H9 (cell line): ENCODE measurements at regions not wholly inside any gene's neighbourhood (a gene's known extent, or its start where the extent isn't known, plus 50 kb on each side); places are given as distances from the start of the nearest gene placed in this dataset.

Experiments
- DNase-seq: peaks from one replicate; pipeline ENCODE4 v3.0.0-alpha.2; 2017
- H2AFZ ChIP-seq: one replicate; pipeline ENCODE4 v1.6.1; 2013; ENCODE audit warnings: mild to moderate bottlenecking, low read length, control low read depth, moderate library complexity
- H2AK5ac ChIP-seq: 2 replicates; pipeline ENCODE4 v1.6.1; 2013; ENCODE audit warnings: low read length, control low read depth, mixed read lengths; ENCODE audit not compliant: insufficient read length
- H2BK120ac ChIP-seq: one replicate; pipeline ENCODE4 v1.6.1; 2013; ENCODE audit warnings: low read depth, mild to moderate bottlenecking, low read length, control low read depth, inconsistent platforms; ENCODE audit not compliant: poor library complexity, severe bottlenecking
- H2BK12ac ChIP-seq: 2 replicates; pipeline ENCODE4 v1.6.1; 2013; ENCODE audit warnings: low read length, control low read depth, mixed read lengths, low read depth; ENCODE audit not compliant: insufficient read length
- H2BK15ac ChIP-seq: 2 replicates; pipeline ENCODE4 v1.6.1; 2013; ENCODE audit warnings: low read depth, low read length, control low read depth
- H2BK20ac ChIP-seq: one replicate; pipeline ENCODE4 v1.6.1; 2013; ENCODE audit warnings: low read depth, mild to moderate bottlenecking, low read length, control low read depth, inconsistent platforms; ENCODE audit not compliant: poor library complexity, severe bottlenecking
- H2BK5ac ChIP-seq: 2 replicates; pipeline ENCODE4 v1.6.1; 2013; ENCODE audit warnings: low read length, control low read depth, mixed read lengths; ENCODE audit not compliant: insufficient read length
- H3K14ac ChIP-seq: 2 replicates; pipeline ENCODE4 v1.6.1; 2013; ENCODE audit warnings: low read length, control low read depth; ENCODE audit not compliant: insufficient read depth
- H3K18ac ChIP-seq: 2 replicates; pipeline ENCODE4 v1.6.1; 2013; ENCODE audit warnings: low read depth, mild to moderate bottlenecking, mixed read lengths, low read length, control low read depth; ENCODE audit not compliant: insufficient read length
- H3K23ac ChIP-seq: 2 replicates; pipeline ENCODE4 v1.6.1; 2013; ENCODE audit warnings: low read length, control low read depth, mixed read lengths, low read depth; ENCODE audit not compliant: insufficient read length
- H3K23me2 ChIP-seq: 2 replicates; pipeline ENCODE4 v1.6.1; 2013; ENCODE audit warnings: low read depth, mild to moderate bottlenecking, mixed read lengths, low read length, control low read depth; ENCODE audit not compliant: insufficient read length, poor library complexity, severe bottlenecking
- H3K27ac ChIP-seq: 2 replicates; pipeline ENCODE4 v1.5.1; 2013; ENCODE audit warnings: low read length, control low read depth, mixed read lengths, low read depth; ENCODE audit not compliant: insufficient read length
- H3K27me3 ChIP-seq: 2 replicates; pipeline ENCODE4 v1.6.1; 2013; ENCODE audit warnings: low read length, control low read depth, inconsistent platforms; ENCODE audit not compliant: insufficient read depth
- H3K4ac ChIP-seq: 2 replicates; pipeline ENCODE4 v1.6.1; 2013; ENCODE audit warnings: low read depth, mild to moderate bottlenecking, control low read depth, inconsistent platforms, low read length, moderate library complexity
- H3K4me1 ChIP-seq: 2 replicates; pipeline ENCODE4 v1.6.1; 2013; ENCODE audit warnings: low read length, control low read depth, inconsistent platforms; ENCODE audit not compliant: insufficient read depth
- H3K4me2 ChIP-seq: 2 replicates; pipeline ENCODE4 v1.6.1; 2013; ENCODE audit warnings: low read length, control low read depth, mixed read lengths; ENCODE audit not compliant: insufficient read length, insufficient read depth
- H3K56ac ChIP-seq: 2 replicates; pipeline ENCODE4 v1.6.1; 2013; ENCODE audit warnings: low read depth, mild to moderate bottlenecking, mixed read lengths, low read length, control low read depth; ENCODE audit not compliant: insufficient read length
- H3K79me1 ChIP-seq: 2 replicates; pipeline ENCODE4 v1.6.1; 2013; ENCODE audit warnings: low read depth, mild to moderate bottlenecking, moderate library complexity, low read length, control low read depth, inconsistent platforms; ENCODE audit not compliant: insufficient read depth, poor library complexity, severe bottlenecking
- H3K79me2 ChIP-seq: 2 replicates; pipeline ENCODE4 v1.6.1; 2013; ENCODE audit warnings: low read length, control low read depth, inconsistent platforms; ENCODE audit not compliant: insufficient read depth
- H3K9ac ChIP-seq: 2 replicates; pipeline ENCODE4 v1.6.1; 2013; ENCODE audit warnings: low read length, control low read depth, mixed read lengths; ENCODE audit not compliant: insufficient read length; ENCODE audit errors: extremely low read depth
- H3K9me3 ChIP-seq: one replicate; pipeline ENCODE4 v1.6.1; 2013; ENCODE audit warnings: low read depth, low read length, inconsistent platforms; ENCODE audit not compliant: control insufficient read depth
- H3T11ph ChIP-seq: one replicate; pipeline ENCODE4 v1.6.1; 2013; ENCODE audit warnings: mild to moderate bottlenecking, low read length, control low read depth, inconsistent platforms
- H4K20me1 ChIP-seq: one replicate; pipeline ENCODE4 v1.6.1; 2013; ENCODE audit not compliant: control insufficient read depth, insufficient read length, insufficient read depth
- H4K5ac ChIP-seq: 2 replicates; pipeline ENCODE4 v1.6.1; 2013; ENCODE audit warnings: low read depth, mild to moderate bottlenecking, mixed read lengths, low read length, control low read depth; ENCODE audit not compliant: insufficient read length
- H4K8ac ChIP-seq: replicated peaks from 2 replicates; pipeline ENCODE4 v1.6.1; 2013; ENCODE audit warnings: low read length, control low read depth, mixed read lengths, low read depth; ENCODE audit not compliant: insufficient read length
- H4K91ac ChIP-seq: 2 replicates; pipeline ENCODE4 v1.6.1; 2013; ENCODE audit warnings: low read depth, mild to moderate bottlenecking, moderate library complexity, mixed read lengths, low read length, control low read depth; ENCODE audit not compliant: insufficient read length
- H3K27ac Mint-ChIP-seq, 3 experiments: 2 replicates in 2 of 3; 3 replicates in 1 of 3; pipeline ENCODE4 v1.8.0; 2020 to 2021; ENCODE audit warnings: mixed read lengths in 3 of 3, mild to moderate bottlenecking in 1 of 3, moderate library complexity in 1 of 3
- H3K27me3 Mint-ChIP-seq: 2 replicates; pipeline ENCODE4 v1.8.0; 2021; ENCODE audit warnings: low read depth, mild to moderate bottlenecking, moderate library complexity, mixed read lengths
- H3K36me3 Mint-ChIP-seq, 3 experiments: 2 replicates in 2 of 3; 3 replicates in 1 of 3; pipeline ENCODE4 v1.8.0; 2020 to 2021; ENCODE audit warnings: low read depth in 3 of 3, mixed read lengths in 3 of 3; ENCODE audit not compliant: insufficient read depth in 1 of 3
- H3K4me1 Mint-ChIP-seq, 2 experiments: 2 replicates each; pipeline ENCODE4 v1.8.0; 2020; ENCODE audit warnings: mixed read lengths in 2 of 2
- H3K4me3 Mint-ChIP-seq, 2 experiments: 2 replicates in 1 of 2; 3 replicates in 1 of 2; pipeline ENCODE4 v1.8.0; 2020 to 2021; ENCODE audit warnings: mild to moderate bottlenecking in 2 of 2, mixed read lengths in 2 of 2, moderate library complexity in 1 of 2
- H3K9me3 Mint-ChIP-seq, 2 experiments: 2 replicates in 1 of 2; 3 replicates in 1 of 2; pipeline ENCODE4 v1.8.0; 2020; ENCODE audit warnings: mild to moderate bottlenecking in 2 of 2, mixed read lengths in 2 of 2, moderate library complexity in 1 of 2
- CTCF ChIP-seq: fragments of 200-600 bp; sonication (generic); conservative IDR thresholded peaks from 3 replicates; pipeline ENCODE4 v1.8.0; 2021; ENCODE audit warnings: antibody characterized with exemption, mild to moderate bottlenecking
- WGBS: extraction: QIAGEN DNeasy Blood & Tissue Kit; methylation state at CpG from one replicate; pipeline ENCODE4 v1.1.7; 2013; ENCODE audit warnings: missing lambda C conversion rate, low lambda C conversion rate, mixed read lengths; ENCODE audit not compliant: insufficient read length; ENCODE audit errors: extremely low coverage; 5-methylcytosine and 5-hydroxymethylcytosine counted together

- Histone ChIP-seq H3K4me2 (no peak overlapping the region), H2BK15ac (no peak overlapping the region), H3K56ac (no peak overlapping the region), H3K14ac (no peak overlapping the region), H3K79me1 (no peaks in the 10 kb centered on the region), H4K5ac (no peak overlapping the region), H3T11ph (no peak overlapping the region), H3K9ac (no peak overlapping the region), H3K27me3 (no peaks in the 10 kb centered on the region), H3K79me2 (no peaks in the 10 kb centered on the region), H3K18ac (no peak overlapping the region), H4K8ac (no peak overlapping the region), H3K4ac (no peak overlapping the region), H3K9me3 (no peaks in the 10 kb centered on the region), H3K27ac (no peak overlapping the region), H3K23me2 (no peaks in the 10 kb centered on the region), H4K91ac (no peak overlapping the region), H4K20me1 (no peaks in the 10 kb centered on the region), H2AFZ (no peak overlapping the region), H2AK5ac (no peak overlapping the region), H2BK20ac (no peak overlapping the region), H2BK12ac (no peak overlapping the region), H2BK120ac (no peak overlapping the region), H3K23ac (no peak overlapping the region), H2BK5ac (no peak overlapping the region), H3K4me1 (no peaks in the 10 kb centered on the region)
- H3K4me3 Mint-ChIP-seq, result no peak overlapping the region
- no peaks in the 10 kb centered on the region for H3K9me3 Mint-ChIP-seq
- no peaks in the 10 kb centered on the region for H3K27me3 Mint-ChIP-seq
- DNase-seq, result no peak
- H3K36me3 Mint-ChIP-seq, result no peaks in the 10 kb centered on the region
- no peaks in the 10 kb centered on the region for H3K4me1 Mint-ChIP-seq
- no CpG with 5 or more reads among the region's 1 CpG for WGBS
- no peak for TF ChIP-seq CTCF
- no peak overlapping the region for H3K27ac Mint-ChIP-seq
Measured at GRCh38 chr11:109991835-109992234, 101.4 kb upstream of the ZC3H12C start.
